A673 (cell line): ENCODE measurements at regions not wholly inside any gene's neighbourhood (a gene's known extent, or its start where the extent isn't known, plus 50 kb on each side); places are given as distances from the start of the nearest gene placed in this dataset.

ENCODE experiments used
- BruUV-seq: library from RNA; stranded (reverse); fragments of 400-500 nt; replicated peaks from 2 replicates; lab custom pipeline; 2021; lab: Mats Ljungman, UMichigan
- CTCF ChIA-PET: fragments of 300-600 bp; sonication (Branson Sonifier 250); formaldehyde crosslinking; loops from one replicate; lab custom pipeline; 2022; ENCODE audit warnings: antibody characterized with exemption; lab: Charles Lee
- POLR2A ChIA-PET: fragments of 300-600 bp; sonication (Branson Sonifier 250); formaldehyde crosslinking; loops from one replicate; lab custom pipeline; 2022; ENCODE audit warnings: antibody characterized with exemption; ENCODE audit not compliant: low non-redundant PET; lab: Charles Lee
- DNase-seq: peaks from one replicate; pipeline ENCODE4 v3.0.0-alpha.2; 2015; ENCODE audit warnings: low spot score
- H3K27ac ChIP-seq: fragments of 200-600 bp; sonication (generic); 2 replicates; pipeline ENCODE4 v1.5.1; 2016; ENCODE audit warnings: mixed run types, low read depth, mild to moderate bottlenecking, mixed read lengths, antibody characterized with exemption, low read length; ENCODE audit not compliant: poor library complexity, severe bottlenecking
- H3K27me3 ChIP-seq: fragments of 200-600 bp; sonication (generic); replicated peaks from 2 replicates; pipeline ENCODE4 v1.6.1; 2017; ENCODE audit warnings: mixed run types, low read depth, mild to moderate bottlenecking, mixed read lengths, antibody characterized with exemption, low read length; ENCODE audit not compliant: insufficient read depth, poor library complexity
- H3K36me3 ChIP-seq: fragments of 200-600 bp; sonication (generic); 2 replicates; pipeline ENCODE4 v1.6.1; 2016; ENCODE audit warnings: mixed run types, mild to moderate bottlenecking, mixed read lengths, antibody characterized with exemption, low read length; ENCODE audit not compliant: insufficient read depth, poor library complexity, severe bottlenecking
- H3K4me1 ChIP-seq: fragments of 200-600 bp; sonication (generic); 2 replicates; pipeline ENCODE4 v1.6.1; 2017; ENCODE audit warnings: mixed run types, mild to moderate bottlenecking, mixed read lengths, antibody characterized with exemption, low read length; ENCODE audit not compliant: insufficient read depth, poor library complexity, severe bottlenecking
- H3K4me3 ChIP-seq: fragments of 200-600 bp; sonication (generic); 2 replicates; pipeline ENCODE4 v1.5.1; 2016; ENCODE audit warnings: low read depth, mixed run types, mild to moderate bottlenecking, mixed read lengths, low read length; ENCODE audit not compliant: poor library complexity, severe bottlenecking
- H3K9me3 ChIP-seq: fragments of 200-600 bp; sonication (generic); 2 replicates; pipeline ENCODE4 v1.6.1; 2016; ENCODE audit warnings: mixed run types, low read depth, mild to moderate bottlenecking, mixed read lengths, antibody characterized with exemption, low read length; ENCODE audit not compliant: poor library complexity, severe bottlenecking
- CTCF ChIP-seq: fragments of 300-800, 200-600 bp; sonication (generic); conservative IDR thresholded peaks from 2 replicates; pipeline ENCODE4 v1.5.1; 2017; ENCODE audit warnings: low read depth, mild to moderate bottlenecking, antibody characterized with exemption, low read length, moderate library complexity, mixed read lengths
- EZH2 ChIP-seq: fragments of 200-600 bp; sonication (generic); IDR thresholded peaks from 2 replicates; pipeline ENCODE4 v1.6.1; 2017; ENCODE audit warnings: borderline replicate concordance, low read depth, mild to moderate bottlenecking, mixed read lengths, antibody characterized with exemption, low read length; ENCODE audit not compliant: poor library complexity, severe bottlenecking
- intact Hi-C: fragments of 100-400 bp; cut with micrococcal nuclease; formaldehyde crosslinking; loops from one replicate; pipeline ENCODE4 v1.10.0; 2022; ENCODE audit not compliant: unreplicated experiment

- no TSS peak for BruUV-seq
- Histone ChIP-seq H3K4me3 (no peak overlapping the region), H3K36me3 (no peaks in the 10 kb centered on the region), H3K27ac (no peak overlapping the region), H3K27me3 (no peaks in the 10 kb centered on the region), H3K4me1 (no peaks in the 10 kb centered on the region), H3K9me3 (no peaks in the 10 kb centered on the region)
- intact Hi-C loops, result no loop called here
- no peak for DNase-seq
- ChIA-PET CTCF (no interaction called here), POLR2A (no interaction called here)
- TF ChIP-seq CTCF, result no peak
- TF ChIP-seq EZH2, result no peak
Measured at GRCh38 chr10:128568990-128569945, 443.0 kb upstream of the MKI67 start.

- no peaks in the 10 kb centered on the region for H3K9me3 ChIP-seq
- TF ChIP-seq CTCF (no peak), EZH2 (no peak)
- intact Hi-C loops, result no loop called here
- no peaks in the 10 kb centered on the region for H3K36me3 ChIP-seq
- peaks cover 10% of the 10 kb centered on the region for H3K4me1 ChIP-seq
- DNase-seq, result no peak
- no peak overlapping the region for H3K4me3 ChIP-seq
- no TSS peak for BruUV-seq
- H3K27ac ChIP-seq, result no peak overlapping the region
- no peaks in the 10 kb centered on the region for H3K27me3 ChIP-seq
- ChIA-PET CTCF (no interaction called here), POLR2A (no interaction called here)
Measured at GRCh38 chr10:128570319-128570995, 444.2 kb upstream of the MKI67 start.

- Histone ChIP-seq H3K4me1 (peaks cover 14% of the 10 kb centered on the region), H3K36me3 (no peaks in the 10 kb centered on the region), H3K4me3 (no peak overlapping the region), H3K9me3 (no peaks in the 10 kb centered on the region), H3K27me3 (no peaks in the 10 kb centered on the region), H3K27ac (no peak overlapping the region)
- intact Hi-C loops, result no loop called here
- ChIA-PET CTCF (no interaction called here), POLR2A (no interaction called here)
- no peak for DNase-seq
- no TSS peak for BruUV-seq
- TF ChIP-seq EZH2 (no peak), CTCF (no peak)
Measured at GRCh38 chr10:128571071-128571470, 444.8 kb upstream of the MKI67 start.
